IMR-90 (cell line): ENCODE measurements at regions not wholly inside any gene's neighbourhood (a gene's known extent, or its start where the extent isn't known, plus 50 kb on each side); places are given as distances from the start of the nearest gene placed in this dataset.

Experiments used
- ATAC-seq: fragments of 200-7000 bp; cut with Tn5 transposase; 2 replicates; pipeline ENCODE4 v1.9.1; 2020; ENCODE audit warnings: low read depth, mild to moderate bottlenecking, moderate library complexity
- BruUV-seq: library from RNA; stranded (reverse); fragments of 400-500 nt; replicated peaks from 2 replicates; lab custom pipeline; 2021; lab: Mats Ljungman, UMichigan
- CTCF ChIA-PET: fragments of 300-600 bp; formaldehyde crosslinking; extraction: SDS; loops from one replicate; lab custom pipeline; 2021; ENCODE audit warnings: antibody characterized with exemption; lab: Yijun Ruan, JAX
- POLR2A ChIA-PET: fragments of 300-600 bp; sonication (Branson Sonifier 250); formaldehyde crosslinking; loops from one replicate; lab custom pipeline; 2022; ENCODE audit warnings: antibody characterized with exemption; ENCODE audit not compliant: unreplicated experiment; lab: Charles Lee
- DNase-seq: peaks from one replicate; pipeline ENCODE4 v3.0.0; 2013
- H2AFZ ChIP-seq: replicated peaks from 2 replicates; pipeline ENCODE3; 2013; ENCODE audit warnings: low read length, mild to moderate bottlenecking; ENCODE audit not compliant: poor library complexity
- H2AK5ac ChIP-seq: 2 replicates; pipeline ENCODE4 v1.6.1; 2013; ENCODE audit warnings: low read depth, low read length, inconsistent platforms
- H2AK9ac ChIP-seq: replicated peaks from 2 replicates; pipeline ENCODE3; 2013; ENCODE audit warnings: mild to moderate bottlenecking, low read depth, low read length, moderate library complexity; ENCODE audit not compliant: poor library complexity
- H2BK120ac ChIP-seq: 2 replicates; pipeline ENCODE4 v1.6.1; 2013; ENCODE audit warnings: low read depth, low read length, inconsistent platforms
- H2BK15ac ChIP-seq: 3 replicates; pipeline ENCODE4 v1.6.1; 2013; ENCODE audit warnings: low read depth, low read length, inconsistent platforms
- H2BK20ac ChIP-seq: 2 replicates; pipeline ENCODE4 v1.6.1; 2013; ENCODE audit warnings: low read depth, mild to moderate bottlenecking, inconsistent platforms, low read length, moderate library complexity
- H2BK5ac ChIP-seq: 2 replicates; pipeline ENCODE4 v1.6.1; 2013; ENCODE audit warnings: mild to moderate bottlenecking, low read depth, low read length, inconsistent platforms; ENCODE audit not compliant: poor library complexity, severe bottlenecking
- H3K14ac ChIP-seq: replicated peaks from 2 replicates; pipeline ENCODE4 v1.6.1; 2013; ENCODE audit warnings: low read depth, low read length, inconsistent platforms
- H3K18ac ChIP-seq: 2 replicates; pipeline ENCODE4 v1.6.1; 2013; ENCODE audit warnings: low read depth, low read length, control low read depth
- H3K23ac ChIP-seq: 2 replicates; pipeline ENCODE4 v1.6.1; 2013; ENCODE audit warnings: low read depth, low read length, inconsistent platforms
- H3K27ac ChIP-seq: 2 replicates; pipeline ENCODE4 v1.5.1; 2013; ENCODE audit warnings: mild to moderate bottlenecking, control low read depth, low read length; ENCODE audit not compliant: insufficient read depth
- H3K27me3 ChIP-seq: 2 replicates; pipeline ENCODE4 v1.6.1; 2013; ENCODE audit warnings: low read length; ENCODE audit not compliant: control insufficient read depth, insufficient read depth
- H3K36me3 ChIP-seq: 2 replicates; pipeline ENCODE4 v1.6.1; 2013; ENCODE audit warnings: low read length, mixed read lengths; ENCODE audit not compliant: control insufficient read depth, insufficient read depth
- H3K4ac ChIP-seq: 2 replicates; pipeline ENCODE4 v1.6.1; 2013; ENCODE audit warnings: low read depth, low read length, inconsistent platforms
- H3K4me1 ChIP-seq: 2 replicates; pipeline ENCODE4 v1.6.1; 2013; ENCODE audit warnings: low read length, mixed read lengths; ENCODE audit not compliant: control insufficient read depth, insufficient read depth
- H3K4me2 ChIP-seq: 2 replicates; pipeline ENCODE4 v1.6.1; 2013; ENCODE audit warnings: low read depth, mild to moderate bottlenecking, control low read depth, low read length, moderate library complexity
- H3K4me3 ChIP-seq: 2 replicates; pipeline ENCODE4 v1.5.1; 2013; ENCODE audit warnings: low read depth, mild to moderate bottlenecking, control low read depth, low read length, moderate library complexity; ENCODE audit not compliant: insufficient read depth
- H3K56ac ChIP-seq: 2 replicates; pipeline ENCODE4 v1.6.1; 2013; ENCODE audit warnings: low read length, inconsistent platforms; ENCODE audit not compliant: insufficient read depth; ENCODE audit errors: extremely low read depth
- H3K79me1 ChIP-seq, 2 experiments: 2 replicates each; pipeline ENCODE4 v1.6.1; 2013; ENCODE audit warnings: low read length in 2 of 2, inconsistent platforms in 1 of 2, low read depth in 1 of 2
- H3K9ac ChIP-seq: 2 replicates; pipeline ENCODE4 v1.6.1; 2013; ENCODE audit warnings: low read depth, low read length, control low read depth
- H3K9me1 ChIP-seq: 2 replicates; pipeline ENCODE4 v1.6.1; 2013; ENCODE audit warnings: low read length, inconsistent platforms; ENCODE audit not compliant: insufficient read depth
- H3K9me3 ChIP-seq: 2 replicates; pipeline ENCODE4 v1.6.1; 2013; ENCODE audit warnings: low read length; ENCODE audit not compliant: control insufficient read depth, insufficient read depth
- H4K20me1 ChIP-seq: 2 replicates; pipeline ENCODE4 v1.6.1; 2013; ENCODE audit warnings: low read length, inconsistent platforms; ENCODE audit not compliant: insufficient read depth
- H4K5ac ChIP-seq: 2 replicates; pipeline ENCODE4 v1.6.1; 2013; ENCODE audit warnings: mild to moderate bottlenecking, low read depth, low read length, control low read depth
- H4K8ac ChIP-seq, 2 experiments: 2 replicates each; pipeline ENCODE4 v1.6.1; 2013; ENCODE audit warnings: low read depth in 2 of 2, low read length in 2 of 2, control low read depth in 1 of 2, inconsistent platforms in 1 of 2
- H4K91ac ChIP-seq: 2 replicates; pipeline ENCODE4 v1.6.1; 2013; ENCODE audit warnings: low read depth, low read length, inconsistent platforms; ENCODE audit not compliant: insufficient read depth
- BHLHE40 ChIP-seq: fragments of 150-350 bp; IDR thresholded peaks from 2 replicates; pipeline ENCODE4 v1.6.1; 2016; ENCODE audit warnings: mild to moderate bottlenecking, low read depth, low read length
- CEBPB ChIP-seq: IDR thresholded peaks from 2 replicates; pipeline ENCODE4 v1.6.1; 2012; ENCODE audit warnings: low read depth, low read length, improper control_type of control experiment
- CHD1 ChIP-seq: IDR thresholded peaks from 2 replicates; pipeline ENCODE4 v1.6.1; 2012; ENCODE audit warnings: low read depth, low read length, improper control_type of control experiment
- ELK1 ChIP-seq: fragments of 150-350 bp; IDR thresholded peaks from 2 replicates; pipeline ENCODE4 v1.6.1; 2016; ENCODE audit warnings: low read depth, mild to moderate bottlenecking, low read length, moderate library complexity, borderline replicate concordance
- FOS ChIP-seq: fragments of 150-350 bp; IDR thresholded peaks from 2 replicates; pipeline ENCODE4 v1.6.1; 2016; ENCODE audit warnings: low read depth, low read length
- MAFK ChIP-seq: IDR thresholded peaks from 2 replicates; pipeline ENCODE4 v1.6.1; 2012; ENCODE audit warnings: low read depth, low read length, improper control_type of control experiment
- MAZ ChIP-seq: IDR thresholded peaks from 2 replicates; pipeline ENCODE4 v1.6.1; 2012; ENCODE audit warnings: low read depth, mild to moderate bottlenecking, low read length, improper control_type of control experiment, moderate library complexity, borderline replicate concordance
- MXI1 ChIP-seq: IDR thresholded peaks from 2 replicates; pipeline ENCODE4 v1.6.1; 2012; ENCODE audit warnings: low read depth, mild to moderate bottlenecking, low read length, moderate library complexity, borderline replicate concordance
- NFE2L2 ChIP-seq: fragments of 150-350 bp; IDR thresholded peaks from 2 replicates; pipeline ENCODE4 v1.6.1; 2016; ENCODE audit warnings: low read depth, mild to moderate bottlenecking, low read length
- POLR2A ChIP-seq: IDR thresholded peaks from 2 replicates; pipeline ENCODE4 v1.6.1; 2012; ENCODE audit warnings: mild to moderate bottlenecking, low read depth, low read length
- RAD21 ChIP-seq: IDR thresholded peaks from 2 replicates; pipeline ENCODE4 v1.6.1; 2012; ENCODE audit warnings: low read length, improper control_type of control experiment
- RCOR1 ChIP-seq: IDR thresholded peaks from 2 replicates; pipeline ENCODE4 v1.6.1; 2012; ENCODE audit warnings: mild to moderate bottlenecking, low read length, improper control_type of control experiment; ENCODE audit not compliant: insufficient replicate concordance
- RFX5 ChIP-seq: IDR thresholded peaks from 2 replicates; pipeline ENCODE4 v1.8.0; 2012; ENCODE audit warnings: low read depth, mild to moderate bottlenecking, low read length, moderate library complexity
- SMC3 ChIP-seq: fragments of 150-350 bp; IDR thresholded peaks from 2 replicates; pipeline ENCODE4 v1.6.1; 2016; ENCODE audit warnings: low read depth, mild to moderate bottlenecking, antibody characterized with exemption, low read length, moderate library complexity
- USF2 ChIP-seq: fragments of 150-350 bp; IDR thresholded peaks from 2 replicates; pipeline ENCODE4 v1.6.1; 2017; ENCODE audit warnings: mild to moderate bottlenecking, antibody characterized with exemption, low read length, low read depth
- WGBS, 2 experiments: methylation state at CpG; one replicate each; pipeline versions ENCODE4 v1.1.5 to v1.1.7; 2013; ENCODE audit warnings: missing lambda C conversion rate in 2 of 2; ENCODE audit not compliant: insufficient read length in 1 of 2; ENCODE audit errors: extremely low coverage in 2 of 2; 5-methylcytosine and 5-hydroxymethylcytosine counted together
- dilution Hi-C: fragments of 300-500 bp; cut with HindIII; formaldehyde crosslinking; loops from one replicate; pipeline ENCODE4 v1.14.3; 2018; ENCODE audit warnings: low sequenced_read_pairs; ENCODE audit not compliant: unreplicated experiment
- in situ Hi-C: fragments of 300-500 bp; cut with MboI; formaldehyde crosslinking; loops from 3 replicates; pipeline ENCODE4 v1.14.3; 2019; ENCODE audit warnings: low sequenced_read_pairs, inconsistent platforms, mixed read lengths
- intact Hi-C: fragments of 100-400 bp; cut with micrococcal nuclease; formaldehyde crosslinking; loops from 2 replicates; pipeline ENCODE4 v1.10.0; 2022
- TF ChIP-seq, protein P1 (sequence below): conservative IDR thresholded peaks from 2 replicates; pipeline ENCODE4 v1.5.1; 2012; ENCODE audit warnings: mild to moderate bottlenecking, low read depth, low read length, improper control_type of control experiment

DNA sequence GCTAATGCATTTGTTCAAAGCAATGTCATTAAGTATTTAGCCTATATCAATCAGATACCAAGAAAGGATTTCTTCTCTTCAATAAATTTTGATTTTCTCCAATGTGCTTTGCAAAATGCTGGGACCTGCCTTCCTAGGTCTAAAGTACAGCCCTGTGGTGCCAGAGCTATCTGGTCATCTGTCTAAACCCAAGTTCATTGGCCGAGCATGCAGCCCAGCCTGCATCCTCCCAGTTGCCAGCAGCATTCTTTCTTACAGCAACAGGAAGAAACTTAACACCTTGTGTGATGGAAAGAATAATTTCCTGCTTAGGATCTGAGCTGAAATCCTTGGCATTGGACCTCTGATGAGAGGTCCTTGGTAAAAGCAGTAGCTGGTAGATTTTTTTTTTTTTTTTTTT is 310.0 kb downstream of the RBM26 start:
- Histone ChIP-seq H3K23ac (no peak overlapping the region), H4K20me1 (no peaks in the 10 kb centered on the region), H2BK15ac (no peak overlapping the region), H2AFZ (no peak overlapping the region), H3K9ac (no peak overlapping the region), H2AK9ac (no peak overlapping the region), H3K36me3 (no peaks in the 10 kb centered on the region), H3K27me3 (no peaks in the 10 kb centered on the region), H3K56ac (no peak overlapping the region), H4K91ac (no peak overlapping the region), H2BK20ac (no peak overlapping the region), H3K9me3 (no peaks in the 10 kb centered on the region), H3K27ac (no peak overlapping the region), H3K4me1 (no peaks in the 10 kb centered on the region), H2BK120ac (no peak overlapping the region), H3K79me1 (no peaks in the 10 kb centered on the region), H3K4me2 (no peak overlapping the region), H3K18ac (no peak overlapping the region), H3K14ac (no peak overlapping the region), H4K8ac (no peak overlapping the region), H3K4me3 (no peak overlapping the region), H2AK5ac (no peak overlapping the region), H4K5ac (no peak overlapping the region), H3K9me1 (no peaks in the 10 kb centered on the region), H2BK5ac (no peak overlapping the region), H3K4ac (no peak overlapping the region)
- ATAC-seq, result no peak
- TF ChIP-seq ELK1 (no peak), RCOR1 (no peak), FOS (no peak), USF2 (no peak), SMC3 (no peak), BHLHE40 (no peak), MAZ (no peak), MAFK (no peak), MXI1 (no peak), CHD1 (no peak), RFX5 (no peak), NFE2L2 (no peak), RAD21 (no peak), CEBPB (no peak), POLR2A (no peak)
- TF ChIP-seq, protein P1, sequence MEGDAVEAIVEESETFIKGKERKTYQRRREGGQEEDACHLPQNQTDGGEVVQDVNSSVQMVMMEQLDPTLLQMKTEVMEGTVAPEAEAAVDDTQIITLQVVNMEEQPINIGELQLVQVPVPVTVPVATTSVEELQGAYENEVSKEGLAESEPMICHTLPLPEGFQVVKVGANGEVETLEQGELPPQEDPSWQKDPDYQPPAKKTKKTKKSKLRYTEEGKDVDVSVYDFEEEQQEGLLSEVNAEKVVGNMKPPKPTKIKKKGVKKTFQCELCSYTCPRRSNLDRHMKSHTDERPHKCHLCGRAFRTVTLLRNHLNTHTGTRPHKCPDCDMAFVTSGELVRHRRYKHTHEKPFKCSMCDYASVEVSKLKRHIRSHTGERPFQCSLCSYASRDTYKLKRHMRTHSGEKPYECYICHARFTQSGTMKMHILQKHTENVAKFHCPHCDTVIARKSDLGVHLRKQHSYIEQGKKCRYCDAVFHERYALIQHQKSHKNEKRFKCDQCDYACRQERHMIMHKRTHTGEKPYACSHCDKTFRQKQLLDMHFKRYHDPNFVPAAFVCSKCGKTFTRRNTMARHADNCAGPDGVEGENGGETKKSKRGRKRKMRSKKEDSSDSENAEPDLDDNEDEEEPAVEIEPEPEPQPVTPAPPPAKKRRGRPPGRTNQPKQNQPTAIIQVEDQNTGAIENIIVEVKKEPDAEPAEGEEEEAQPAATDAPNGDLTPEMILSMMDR, result no peak
- dilution Hi-C loops, result no loop called here
- POLR2A ChIA-PET, result no interaction called here
- WGBS, 2 experiments, result no CpG with 5 or more reads among the region's 1 CpG
- in situ Hi-C loops, result no loop called here
- CTCF ChIA-PET, result interaction anchor here (0.7 kb wide), 1 partner anchor 1662 kb away, joined by 4 read pairs; no protein-coding TSS in a partner anchor
- no TSS peak for BruUV-seq
- DNase-seq, result no peak
- intact Hi-C loops, result no loop called here
